Stimulated activated CD8-positive, alpha-beta memory T cell treated with anti-CD3 and anti-CD28 coated beads, Interleukin-15, amount 100 ng/mL, for 4 hours (primary cell): ENCODE measurements at regions not wholly inside any gene's neighbourhood (a gene's known extent, or its start where the extent isn't known, plus 50 kb on each side); places are given as distances from the start of the nearest gene placed in this dataset.

Source experiments
- DNase-seq, 2 donors: peaks; one replicate each; pipeline ENCODE4 v3.0.0-alpha.2; 2020; ENCODE audit warnings: low read depth in 2 of 2

- no peak for DNase-seq
These were observed 153.0 kb downstream of the KIF26A start for GRCh38 chr14:104291123-104292000.

DNA sequence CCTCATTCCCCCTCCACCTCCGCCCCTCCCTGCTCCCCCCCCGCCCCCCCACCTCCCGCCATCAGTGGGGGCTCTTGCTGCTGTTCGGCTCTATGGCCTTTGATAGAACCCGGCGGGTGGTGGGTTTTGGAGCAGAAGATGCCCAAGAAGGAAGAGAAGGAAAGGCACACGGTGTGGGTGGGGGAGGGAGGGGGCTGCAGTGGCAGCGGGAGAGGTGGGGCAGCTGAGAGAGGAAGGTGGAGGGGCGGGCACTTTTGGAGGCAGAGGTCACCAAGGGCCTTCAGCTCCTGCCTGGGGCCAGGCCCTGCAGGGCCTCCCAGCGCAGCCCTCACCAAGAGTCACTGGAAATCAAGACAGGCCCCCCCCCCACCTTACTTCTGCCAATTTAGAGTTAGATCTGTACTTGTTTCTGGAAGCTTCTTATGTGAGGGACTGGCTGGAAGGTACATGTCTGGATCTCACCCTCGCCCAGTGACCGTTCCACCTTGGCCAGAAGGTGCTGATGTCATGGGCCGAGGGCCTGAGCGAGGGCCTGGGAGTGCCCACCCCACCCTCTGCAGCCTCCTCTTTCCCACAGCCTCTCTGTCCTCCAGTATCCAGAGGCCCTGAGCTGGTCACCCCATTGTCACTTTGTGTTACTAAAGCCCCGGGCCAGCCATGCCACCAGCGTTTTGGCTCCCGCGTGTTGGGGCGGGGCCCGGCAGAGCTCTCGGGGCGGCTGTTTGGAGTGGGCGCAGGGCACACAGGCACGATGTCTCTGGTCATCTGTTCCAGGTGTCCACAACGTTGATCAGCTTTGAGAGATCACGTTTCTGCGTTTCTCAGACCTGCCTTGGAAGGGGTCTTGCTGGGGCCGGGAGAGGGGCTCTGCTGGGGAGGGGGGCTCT lies 153.9 kb downstream of the KIF26A start:
- no peak for DNase-seq

- no peak for DNase-seq
These were observed 154.9 kb downstream of the KIF26A start for GRCh38 chr14:104293231-104293841.

DNA sequence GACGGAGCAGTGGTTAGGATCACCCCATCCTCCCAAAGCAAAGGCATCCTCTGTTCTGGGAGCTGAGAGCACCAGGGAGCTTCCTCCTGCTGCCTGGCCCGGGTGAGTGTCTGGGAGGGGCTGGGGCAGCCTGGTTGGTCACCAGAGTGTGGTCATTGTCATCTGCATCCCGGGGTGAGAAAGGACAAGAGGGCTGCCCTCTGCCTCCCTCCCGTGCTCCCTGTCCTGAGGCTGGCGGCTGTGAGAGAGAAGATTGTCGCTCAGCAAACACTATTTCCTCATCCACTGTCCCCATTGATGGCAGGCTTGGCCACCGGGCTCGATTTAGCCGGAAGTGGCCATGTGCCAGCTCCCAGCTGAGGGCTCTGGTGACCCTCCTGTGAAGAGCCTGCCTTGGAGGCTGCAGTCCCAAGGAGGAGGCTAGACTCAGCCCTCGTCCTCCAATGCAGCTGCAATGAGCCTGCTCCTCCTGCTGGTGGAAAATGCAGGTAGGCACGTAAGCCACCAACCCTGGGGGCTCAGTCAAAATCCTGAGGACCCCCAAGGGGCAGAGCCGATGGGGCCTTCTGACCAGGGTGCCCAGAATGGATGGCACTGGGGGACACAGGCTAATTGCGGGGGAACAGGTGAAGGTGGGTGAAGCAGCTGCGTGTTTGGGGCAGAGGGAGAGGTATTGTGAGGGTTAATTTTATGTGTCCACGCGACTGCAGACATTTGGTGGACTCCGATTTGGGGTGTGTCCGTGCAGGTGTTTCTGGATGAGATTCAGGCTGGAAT lies 155.7 kb downstream of the KIF26A start:
- DNase-seq, result no peak

GRCh38 chr14:104294628-104294982 lies 156.2 kb downstream of the KIF26A start:
- DNase-seq, result no peak

DNA sequence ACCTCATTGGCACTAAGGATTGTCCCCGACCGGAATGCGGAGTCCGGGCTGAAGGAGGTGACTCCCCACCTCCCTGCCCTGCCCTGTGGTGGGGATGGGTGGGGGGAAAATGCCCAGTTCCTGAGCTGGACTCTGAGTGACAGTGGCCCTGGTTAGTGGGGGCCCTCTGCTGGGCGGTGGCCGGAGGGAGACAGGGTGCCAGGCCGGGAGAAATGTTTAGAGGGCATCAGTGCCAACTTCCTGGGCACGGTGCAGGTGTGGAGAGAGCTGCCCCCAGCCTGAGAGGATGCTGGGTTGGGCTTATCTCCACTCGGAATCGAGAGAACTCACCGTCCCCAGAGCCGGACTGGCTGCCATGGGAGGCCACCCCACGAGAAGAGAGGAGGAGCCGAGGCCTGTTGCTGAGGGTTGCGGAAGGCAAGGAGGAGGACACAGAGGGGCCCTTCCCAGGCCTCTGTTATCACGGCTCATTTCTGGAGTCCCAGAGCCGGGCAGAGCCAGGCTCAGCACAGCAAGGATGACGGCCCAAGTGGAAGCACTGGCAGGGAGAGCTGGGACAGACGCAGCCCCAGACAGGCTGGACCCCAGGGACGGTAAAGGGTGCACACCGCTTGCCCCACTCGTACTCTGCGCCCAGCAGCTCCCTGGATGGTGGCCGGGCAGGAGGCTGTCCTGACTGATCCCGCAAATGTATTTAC lies 156.7 kb downstream of the KIF26A start:
- no peak for DNase-seq

GRCh38 chr14:104295681-104296387 lies 157.4 kb downstream of the KIF26A start:
- no peak for DNase-seq

- DNase-seq, result no peak
These were observed 158.3 kb downstream of the KIF26A start for GRCh38 chr14:104296388-104297312.

DNA sequence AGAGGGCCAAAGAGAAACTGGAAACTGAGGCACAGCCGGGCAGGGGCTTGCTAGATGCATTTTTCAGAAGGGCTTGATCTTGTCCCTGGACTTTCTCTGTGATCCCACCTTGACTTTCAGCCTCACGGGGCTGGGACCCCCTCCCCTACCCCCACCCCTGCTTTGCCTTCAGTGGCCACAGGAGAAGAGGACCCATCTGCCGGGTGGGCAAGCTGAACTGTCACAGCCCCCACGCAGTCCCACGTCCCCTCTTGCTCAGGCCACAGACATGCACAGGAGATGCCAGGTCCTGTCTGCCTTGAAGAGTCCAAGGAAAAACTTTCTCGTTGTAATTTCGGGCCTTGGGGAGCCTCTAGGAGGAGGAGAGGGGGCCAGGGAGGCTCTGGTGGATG lies 158.9 kb downstream of the KIF26A start:
- no peak for DNase-seq

DNA sequence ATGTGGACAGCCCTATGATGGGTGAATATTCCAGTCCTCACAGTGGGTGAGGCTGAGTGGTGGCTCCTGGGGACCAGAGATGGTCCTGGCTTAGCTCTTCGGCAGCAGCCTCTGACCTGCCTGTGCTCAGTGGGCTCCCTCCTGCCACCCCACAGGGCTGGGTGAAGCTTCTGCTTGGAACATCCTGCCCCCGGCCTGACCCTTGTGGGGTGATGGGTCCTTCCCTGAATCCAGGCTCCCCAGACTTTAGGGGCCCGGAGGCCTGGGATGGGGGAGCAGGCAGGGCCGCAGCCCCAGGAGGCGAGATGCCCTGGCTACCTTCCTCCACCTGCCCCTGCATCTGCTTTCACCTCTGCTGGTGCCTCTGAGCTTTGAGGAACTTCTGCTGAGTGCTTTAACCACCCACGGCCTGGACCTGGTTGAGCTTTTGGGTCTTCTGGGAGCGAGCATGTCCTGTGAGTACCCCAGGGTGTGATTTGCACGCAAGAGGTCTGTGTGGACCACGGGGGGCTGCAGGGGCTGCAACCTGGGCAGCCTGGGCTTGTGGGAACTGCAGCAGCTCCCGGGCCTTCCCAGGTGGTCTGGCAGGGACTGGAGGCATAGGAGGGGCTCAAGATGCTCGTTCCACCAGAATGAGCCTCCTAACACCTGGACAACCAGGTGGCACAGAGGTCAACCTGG lies 159.5 kb downstream of the KIF26A start:
- DNase-seq, result no peak

GRCh38 chr14:104298458-104298857 lies 160.1 kb downstream of the KIF26A start:
- DNase-seq, result no peak

- DNase-seq, result no peak
These were observed 161.8 kb downstream of the KIF26A start for GRCh38 chr14:104299993-104300761.

DNA sequence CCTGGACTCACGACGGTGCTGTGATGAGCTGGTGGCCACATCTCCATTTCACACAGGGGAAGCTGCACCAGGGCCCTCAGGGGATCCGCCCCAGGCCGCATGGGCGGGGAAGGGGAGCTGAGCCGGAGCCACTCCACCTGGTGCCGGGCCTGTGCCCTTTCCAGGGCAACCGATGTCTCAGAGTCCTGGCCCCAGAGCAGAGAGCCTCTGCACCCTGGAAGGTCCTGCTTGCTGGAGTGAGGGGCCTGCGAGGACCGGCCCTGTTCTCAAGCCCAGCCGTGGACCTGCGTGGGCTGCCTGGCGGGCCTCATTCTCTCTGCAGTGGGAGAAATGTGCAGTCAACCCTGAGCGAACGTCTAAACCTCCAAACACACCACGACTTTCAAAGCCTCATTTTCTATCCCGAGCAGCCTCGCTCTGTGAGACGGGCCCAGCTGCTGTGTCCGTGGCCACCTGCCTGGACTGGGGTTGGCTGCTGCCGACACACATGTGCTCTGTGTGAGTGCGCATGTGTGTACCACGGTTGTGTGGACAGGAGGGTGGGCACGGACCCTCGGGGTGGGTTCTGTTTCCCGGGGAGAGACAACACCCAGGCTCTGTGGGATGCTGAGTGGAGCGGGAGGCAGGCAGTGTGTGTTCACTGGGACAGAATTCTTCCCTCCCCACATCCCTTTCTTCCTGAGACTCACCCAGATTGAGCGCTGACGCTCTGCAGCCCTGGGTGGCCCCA lies 163.5 kb downstream of the KIF26A start:
- DNase-seq, result no peak

- DNase-seq, result no peak
These were observed 164.5 kb downstream of the KIF26A start for GRCh38 chr14:104302794-104303405.

- no peak for DNase-seq
These were observed 165.5 kb downstream of the KIF26A start for GRCh38 chr14:104303705-104304425.
